B cell (primary cell): ENCODE measurements at regions not wholly inside any gene's neighbourhood (a gene's known extent, or its start where the extent isn't known, plus 50 kb on each side); places are given as distances from the start of the nearest gene placed in this dataset.

ENCODE experiments used
- ATAC-seq: fragments of 200-7000 bp; cut with Tn5 transposase; one replicate; pipeline ENCODE4 v1.10.0; 2021; ENCODE audit warnings: low read depth, mild to moderate bottlenecking, moderate number of reproducible peaks, moderate library complexity
- CTCF ChIA-PET: fragments of 350-600 bp; sonication (Branson Sonifier 250); formaldehyde crosslinking; loops from one replicate; lab custom pipeline; 2021; ENCODE audit warnings: antibody characterized with exemption, inconsistent platforms; lab: Charles Lee
- POLR2A ChIA-PET: fragments of 350-600 bp; sonication (Branson Sonifier 250); formaldehyde crosslinking; loops from one replicate; lab custom pipeline; 2021; ENCODE audit warnings: antibody characterized with exemption; lab: Charles Lee
- DNase-seq: peaks from one replicate; pipeline ENCODE4 v3.0.0; 2013
- H2AFZ ChIP-seq: 2 replicates; pipeline ENCODE4 v1.6.1; 2012; ENCODE audit warnings: mild to moderate bottlenecking, low read depth, low read length; ENCODE audit not compliant: insufficient read depth, poor library complexity, severe bottlenecking
- H3K27ac ChIP-seq, 2 donors: 1 replicate in 1 of 2; 2 replicates in 1 of 2; pipeline ENCODE4 v1.5.1; 2012 to 2013; ENCODE audit warnings: low read length in 2 of 2, mild to moderate bottlenecking in 2 of 2, moderate library complexity in 1 of 2
- H3K27me3 ChIP-seq, 4 experiments: fragments of 200-600 bp in 1 of 4; sonication (generic) in 1 of 4; replicated peaks in 1 of 4; 1 replicate in 2 of 4; 2 replicates in 2 of 4; pipeline versions ENCODE4 v1.6.1 to v1.7.0; 2013 to 2016; ENCODE audit warnings: low read length in 3 of 4, mild to moderate bottlenecking in 2 of 4, mixed read lengths in 1 of 4, moderate library complexity in 1 of 4; ENCODE audit not compliant: insufficient read depth in 4 of 4, control insufficient read depth in 3 of 4; ENCODE audit errors: control extremely low read depth in 1 of 4
- H3K36me3 ChIP-seq, 2 experiments: replicated peaks in 1 of 2; 1 replicate in 1 of 2; 2 replicates in 1 of 2; pipeline versions ENCODE4 v1.6.1 to v1.7.1; 2013; ENCODE audit warnings: low read length in 1 of 2; ENCODE audit not compliant: insufficient read depth in 2 of 2, control insufficient read depth in 1 of 2; ENCODE audit errors: control extremely low read depth in 1 of 2, extremely low read depth in 1 of 2
- H3K4me1 ChIP-seq, 2 donors: fragments of 200-600 bp in 1 of 2; sonication (generic) in 1 of 2; 1 replicate in 1 of 2; 2 replicates in 1 of 2; pipeline versions ENCODE4 v1.5.1 to v1.6.1; 2013 to 2017; ENCODE audit warnings: low read length in 2 of 2; ENCODE audit not compliant: control insufficient read depth in 2 of 2, insufficient read depth in 2 of 2
- H3K4me2 ChIP-seq: replicated peaks from 2 replicates; pipeline ENCODE3; 2012; ENCODE audit warnings: mild to moderate bottlenecking, low read depth, low read length; ENCODE audit not compliant: poor library complexity, severe bottlenecking
- H3K4me3 ChIP-seq, 5 experiments: fragments of 200-600 bp in 1 of 5; sonication (generic) in 1 of 5; 1 replicate in 3 of 5; 2 replicates in 2 of 5; pipeline versions ENCODE4 v1.5.1 to v1.7.0; 2011 to 2016; ENCODE audit warnings: low read length in 4 of 5, mild to moderate bottlenecking in 4 of 5, low read depth in 2 of 5, control low read depth in 1 of 5, moderate library complexity in 1 of 5; ENCODE audit not compliant: insufficient read depth in 1 of 5; ENCODE audit errors: control extremely low read depth in 1 of 5, extremely low read depth in 1 of 5
- H3K79me2 ChIP-seq: fragments of 200-600 bp; sonication (generic); one replicate; pipeline ENCODE4 v1.6.0; 2016; ENCODE audit warnings: low read length; ENCODE audit not compliant: control insufficient read depth, insufficient read depth
- H3K9ac ChIP-seq: fragments of 200-600 bp; sonication (generic); 2 replicates; pipeline ENCODE4 v1.6.1; 2017; ENCODE audit warnings: mild to moderate bottlenecking, low read length, moderate library complexity
- H3K9me3 ChIP-seq, 3 donors: one replicate each; pipeline versions ENCODE4 v1.6.1 to v1.7.1; 2013; ENCODE audit warnings: low read length in 2 of 3; ENCODE audit not compliant: control insufficient read depth in 2 of 3, insufficient read depth in 1 of 3; ENCODE audit errors: control extremely low read depth in 1 of 3
- H4K20me1 ChIP-seq: 2 replicates; pipeline ENCODE4 v1.6.0; 2012; ENCODE audit warnings: mild to moderate bottlenecking, low read length; ENCODE audit not compliant: insufficient read depth, control insufficient read depth, poor library complexity, severe bottlenecking
- H3K27ac Mint-ChIP-seq: one replicate; pipeline ENCODE4 v1.8.0; 2021; ENCODE audit warnings: mixed read lengths
- H3K27me3 Mint-ChIP-seq: one replicate; pipeline ENCODE4 v1.8.0; 2021; ENCODE audit warnings: mixed read lengths
- H3K4me1 Mint-ChIP-seq: one replicate; pipeline ENCODE4 v1.8.0; 2021; ENCODE audit warnings: mixed read lengths
- H3K4me3 Mint-ChIP-seq: one replicate; pipeline ENCODE4 v1.8.0; 2021; ENCODE audit warnings: mixed read lengths
- H3K9me3 Mint-ChIP-seq: one replicate; pipeline ENCODE4 v1.8.0; 2022; ENCODE audit warnings: mixed read lengths; ENCODE audit not compliant: insufficient read depth
- CTCF ChIP-seq: fragments of 200-600 bp; IDR thresholded peaks from one replicate; pipeline ENCODE4 v1.8.0; 2022; ENCODE audit warnings: antibody characterized with exemption, mild to moderate bottlenecking
- EZH2 ChIP-seq: IDR thresholded peaks from 2 replicates; pipeline ENCODE4 v1.6.1; 2012; ENCODE audit warnings: borderline replicate concordance, low read depth, mild to moderate bottlenecking, moderate library complexity, low read length; ENCODE audit not compliant: insufficient read depth, poor library complexity, severe bottlenecking
- WGBS: methylation state at CpG from one replicate; pipeline ENCODE4 v1.1.5; 2013; ENCODE audit warnings: missing lambda C conversion rate; ENCODE audit not compliant: insufficient coverage; 5-methylcytosine and 5-hydroxymethylcytosine counted together
- intact Hi-C: fragments of 100-400 bp; cut with micrococcal nuclease; formaldehyde crosslinking; loops from one replicate; pipeline ENCODE4 v1.10.0; 2022

- Histone ChIP-seq H3K9me3 (no peaks in the 10 kb centered on the region), H3K36me3 (no peaks in the 10 kb centered on the region), H3K27ac (no peak overlapping the region), H3K4me3 (no peak overlapping the region), H4K20me1 (no peaks in the 10 kb centered on the region), H3K27me3 (no peaks in the 10 kb centered on the region), H3K79me2 (no peaks in the 10 kb centered on the region), H3K4me2 (no peak overlapping the region), H2AFZ (no peak overlapping the region), H3K9ac (no peak overlapping the region), H3K4me1 (no peaks in the 10 kb centered on the region)
- no peak for DNase-seq
- Mint-ChIP-seq H3K27ac (no peak overlapping the region), H3K27me3 (no peaks in the 10 kb centered on the region), H3K9me3 (no peaks in the 10 kb centered on the region), H3K4me1 (no peaks in the 10 kb centered on the region), H3K4me3 (no peak overlapping the region)
- CTCF ChIA-PET: no interaction called here
- POLR2A ChIA-PET: no interaction called here
- no CpG with 5 or more reads among the region's 4 CpGs for WGBS
- no peak for ATAC-seq
- intact Hi-C loops: no loop called here
- no peak for TF ChIP-seq EZH2
Observed at GRCh38 chr12:78316136-78316535, 485.4 kb downstream of the NAV3 start.

GRCh38 chr12:78316631-78317468 is 486.2 kb downstream of the NAV3 start:
- no peak overlapping the region for H3K27ac Mint-ChIP-seq
- intact Hi-C loops: no loop called here
- Histone ChIP-seq H3K4me3 (no peak overlapping the region), H4K20me1 (no peaks in the 10 kb centered on the region), H3K4me2 (no peak overlapping the region), H3K9me3 (peaks cover 0 to 1% (median 0%) of the 10 kb centered on the region in 3 donors), H2AFZ (no peak overlapping the region), H3K4me1 (no peaks in the 10 kb centered on the region), H3K79me2 (no peaks in the 10 kb centered on the region), H3K27me3 (no peaks in the 10 kb centered on the region), H3K9ac (no peak overlapping the region), H3K27ac (no peak overlapping the region), H3K36me3 (no peaks in the 10 kb centered on the region)
- CTCF ChIA-PET: interaction anchor here (0.5 kb wide), 1 partner anchor 14 kb away, joined by 3 read pairs; no protein-coding TSS in a partner anchor
- WGBS: no CpG with 5 or more reads among the region's 2 CpGs
- H3K9me3 Mint-ChIP-seq: no peaks in the 10 kb centered on the region
- H3K4me3 Mint-ChIP-seq: no peak overlapping the region
- no peaks in the 10 kb centered on the region for H3K27me3 Mint-ChIP-seq
- H3K4me1 Mint-ChIP-seq: no peaks in the 10 kb centered on the region
- no peak for ATAC-seq
- DNase-seq: no peak
- POLR2A ChIA-PET: no interaction called here
- TF ChIP-seq CTCF (no peak), EZH2 (no peak)
